HCT116 (cell line): ENCODE measurements at regions not wholly inside any gene's neighbourhood (a gene's known extent, or its start where the extent isn't known, plus 50 kb on each side); places are given as distances from the start of the nearest gene placed in this dataset.

ENCODE experiments used
- ATAC-seq: fragments of 200-7000 bp; cut with Tn5 transposase; 2 replicates; pipeline ENCODE4 v1.9.1; 2020; ENCODE audit warnings: mild to moderate bottlenecking, moderate library complexity
- BruUV-seq: library from RNA; stranded (reverse); fragments of 400-500 nt; replicated peaks from 2 replicates; lab custom pipeline; 2021; lab: Mats Ljungman, UMichigan
- CTCF ChIA-PET: fragments of 300-600 bp; sonication (Branson Sonifier 250); formaldehyde crosslinking; loops from one replicate; lab custom pipeline; 2021; ENCODE audit warnings: antibody characterized with exemption; lab: Charles Lee
- POLR2A ChIA-PET: fragments of 300-600, 350-600 bp; sonication (Branson Sonifier 250); formaldehyde crosslinking; loops from one replicate; lab custom pipeline; 2021; ENCODE audit warnings: antibody characterized with exemption; lab: Charles Lee
- RAD21 ChIA-PET, 2 experiments: fragments of 300-600 bp; sonication (Branson Sonifier 250); formaldehyde crosslinking; loops; one replicate each; lab custom pipeline; 2023; ENCODE audit warnings: low total read pairs in 2 of 2; ENCODE audit not compliant: uncharacterized antibody in 2 of 2, unreplicated experiment in 2 of 2, low non-redundant PET in 1 of 2; lab: Charles Lee
- DNase-seq: peaks from one replicate; pipeline ENCODE4 v3.0.0-alpha.2; 2010; ENCODE audit warnings: low read depth, low spot score
- H2AFZ ChIP-seq: fragments of 200-600 bp; shearing (Covaris generic), sonication (generic); 2 replicates; pipeline ENCODE4 v1.6.1; 2017; ENCODE audit warnings: low read depth, mixed run types, mixed read lengths, antibody characterized with exemption, low read length; ENCODE audit not compliant: poor library complexity, severe bottlenecking
- H3K27ac ChIP-seq: 2 replicates; pipeline ENCODE4 v1.5.1; 2012; ENCODE audit warnings: low read depth, low read length
- H3K27me3 ChIP-seq: fragments of 200-600 bp; sonication (generic); 2 replicates; pipeline ENCODE4 v1.6.1; 2016; ENCODE audit warnings: mixed run types, low read length, mixed read lengths; ENCODE audit not compliant: insufficient read depth
- H3K36me3 ChIP-seq, 2 experiments: fragments of 200-500 bp in 1 of 2; fragments of 200-600 bp in 1 of 2; sonication (Bioruptor generic) in 1 of 2; sonication (generic) in 1 of 2; 2 replicates each; pipeline versions ENCODE4 v1.5.1 to v1.6.1; 2014 to 2016; ENCODE audit warnings: low read length in 2 of 2, inconsistent platforms in 1 of 2, mixed read lengths in 1 of 2, mixed run types in 1 of 2; ENCODE audit not compliant: insufficient read depth in 2 of 2, control insufficient read depth in 1 of 2
- H3K4me1 ChIP-seq, 2 experiments: fragments of 200-600 bp in 1 of 2; sonication (generic) in 1 of 2; 2 replicates each; pipeline versions ENCODE4 v1.5.1 to v1.6.1; 2012 to 2017; ENCODE audit warnings: low read length in 2 of 2, inconsistent platforms in 1 of 2, mild to moderate bottlenecking in 1 of 2, mixed read lengths in 1 of 2, mixed run types in 1 of 2, moderate library complexity in 1 of 2; ENCODE audit not compliant: insufficient read depth in 2 of 2, control insufficient read depth in 1 of 2
- H3K4me2 ChIP-seq: fragments of 200-600 bp; sonication (generic); 2 replicates; pipeline ENCODE4 v1.6.1; 2017; ENCODE audit warnings: mixed run types, low read length, mixed read lengths
- H3K4me3 ChIP-seq, 2 experiments: fragments of 200-600 bp in 1 of 2; sonication (generic) in 1 of 2; replicated peaks in 1 of 2; 2 replicates each; pipeline ENCODE4 v1.5.1; 2011 to 2016; ENCODE audit warnings: low read length in 2 of 2, control low read depth in 1 of 2, low read depth in 1 of 2, mild to moderate bottlenecking in 1 of 2, mixed read lengths in 1 of 2, mixed run types in 1 of 2
- H3K79me2 ChIP-seq: fragments of 200-600 bp; sonication (generic); 2 replicates; pipeline ENCODE4 v1.6.1; 2017; ENCODE audit warnings: mild to moderate bottlenecking, mixed run types, low read length, moderate library complexity, mixed read lengths; ENCODE audit not compliant: insufficient read depth
- H3K9ac ChIP-seq: fragments of 200-600 bp; sonication (generic); 2 replicates; pipeline ENCODE4 v1.6.1; 2016; ENCODE audit warnings: low read length, mixed read lengths
- H3K9me2 ChIP-seq: fragments of 200-600 bp; sonication (generic), shearing (Covaris generic); 2 replicates; pipeline ENCODE4 v1.6.1; 2017; ENCODE audit warnings: mixed run types, mild to moderate bottlenecking, moderate library complexity; ENCODE audit not compliant: insufficient read depth
- H3K9me3 ChIP-seq, 2 experiments: fragments of 200-500 bp in 1 of 2; fragments of 200-600 bp in 1 of 2; sonication (Bioruptor generic) in 1 of 2; sonication (generic) in 1 of 2; 2 replicates each; pipeline ENCODE4 v1.6.1; 2014 to 2017; ENCODE audit warnings: low read length in 2 of 2, mixed read lengths in 2 of 2, inconsistent platforms in 1 of 2, low read depth in 1 of 2, mild to moderate bottlenecking in 1 of 2, mixed run types in 1 of 2, moderate library complexity in 1 of 2; ENCODE audit not compliant: control insufficient read depth in 1 of 2, insufficient read depth in 1 of 2
- H4K20me1 ChIP-seq: fragments of 200-600 bp; sonication (generic), shearing (Covaris generic); 2 replicates; pipeline ENCODE4 v1.6.1; 2017; ENCODE audit warnings: mixed run types, mild to moderate bottlenecking, moderate library complexity; ENCODE audit not compliant: insufficient read depth
- CBX3 ChIP-seq: IDR thresholded peaks from 2 replicates; pipeline ENCODE4 v1.6.1; 2012; ENCODE audit warnings: low read depth
- EGR1 ChIP-seq: IDR thresholded peaks from 2 replicates; pipeline ENCODE4 v1.6.1; 2012; ENCODE audit warnings: low read depth
- ELF1 ChIP-seq: IDR thresholded peaks from 2 replicates; pipeline ENCODE4 v1.6.1; 2012; ENCODE audit warnings: low read depth, borderline replicate concordance
- POLR2A ChIP-seq: IDR thresholded peaks from 2 replicates; pipeline ENCODE4 v1.7.0; 2011; ENCODE audit warnings: borderline replicate concordance; ENCODE audit not compliant: insufficient read depth, insufficient read length; ENCODE audit errors: extremely low read depth
- REST ChIP-seq: IDR thresholded peaks from 2 replicates; pipeline ENCODE4 v1.6.1; 2012; ENCODE audit warnings: low read depth
- SIN3A ChIP-seq: IDR thresholded peaks from 2 replicates; pipeline ENCODE4 v1.6.1; 2012; ENCODE audit warnings: low read depth
- SP1 ChIP-seq: IDR thresholded peaks from 2 replicates; pipeline ENCODE4 v1.6.1; 2012; ENCODE audit warnings: low read depth
- SRF ChIP-seq: IDR thresholded peaks from 2 replicates; pipeline ENCODE4 v1.6.1; 2012; ENCODE audit warnings: low read depth
- TCF7L2 ChIP-seq: IDR thresholded peaks from 2 replicates; pipeline ENCODE4 v1.7.0; 2011; ENCODE audit warnings: borderline replicate concordance, inconsistent platforms; ENCODE audit not compliant: insufficient read depth, insufficient read length; ENCODE audit errors: extremely low read depth
- YY1 ChIP-seq: IDR thresholded peaks from 2 replicates; pipeline ENCODE4 v1.6.1; 2011; ENCODE audit warnings: low read length, low read depth, moderate library complexity, mild to moderate bottlenecking; ENCODE audit not compliant: insufficient replicate concordance; ENCODE audit errors: extremely low read depth
- ZFX ChIP-seq: fragments of 450-650 bp; IDR thresholded peaks from 2 replicates; pipeline ENCODE4 v1.6.1; 2017
- intact Hi-C: fragments of 100-400 bp; cut with micrococcal nuclease; formaldehyde crosslinking; loops from 2 replicates; pipeline ENCODE4 v1.10.0; 2022
- TF ChIP-seq, protein P1 (sequence below), 3 experiments: fragments of 200-600 bp in 1 of 3; sonication (generic) in 1 of 3; IDR thresholded peaks in 2 of 3; conservative IDR thresholded peaks in 1 of 3; 2 replicates each; pipeline ENCODE4 v1.5.1; 2012 to 2017; ENCODE audit warnings: low read depth in 2 of 3, low read length in 2 of 3, antibody characterized with exemption in 1 of 3, borderline replicate concordance in 1 of 3, control low read depth in 1 of 3, mild to moderate bottlenecking in 1 of 3, mixed read lengths in 1 of 3, mixed run types in 1 of 3, moderate library complexity in 1 of 3; ENCODE audit not compliant: insufficient read depth in 1 of 3

DNA sequence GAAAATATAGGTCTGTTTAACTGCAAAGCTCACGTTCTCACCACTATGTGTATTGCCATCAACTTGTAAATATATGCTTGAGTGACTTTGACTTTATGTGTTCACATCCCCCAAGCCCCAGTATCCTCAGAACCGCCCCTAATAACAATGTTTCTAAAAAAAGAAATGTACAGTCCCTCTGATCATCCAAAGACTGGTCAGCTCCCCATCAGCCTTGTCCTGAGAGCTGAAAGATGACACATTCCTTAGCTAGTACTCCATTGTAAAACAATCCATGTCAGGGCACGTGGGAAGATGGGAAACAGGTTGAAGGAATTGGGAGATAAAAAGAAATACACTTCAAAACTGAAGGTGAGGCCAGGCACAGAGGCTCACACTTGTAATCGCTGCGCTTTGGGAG, 279.4 kb upstream of the WWC1 start:
- H3K79me2 ChIP-seq, result no peaks in the 10 kb centered on the region
- no peak overlapping the region for H3K4me3 ChIP-seq
- ChIA-PET POLR2A (no interaction called here), CTCF (no interaction called here), RAD21 (no interaction called here)
- H3K27me3 ChIP-seq, result peaks cover 23% of the 10 kb centered on the region
- H3K36me3 ChIP-seq, result no peaks in the 10 kb centered on the region
- H3K9me2 ChIP-seq, result no peaks in the 10 kb centered on the region
- no peak for ATAC-seq
- H3K9me3 ChIP-seq, result no peaks in the 10 kb centered on the region
- no peaks in the 10 kb centered on the region for H3K4me1 ChIP-seq
- intact Hi-C loops, result no loop called here
- no peak overlapping the region for H2AFZ ChIP-seq
- no peak for TF ChIP-seq POLR2A
- TF ChIP-seq ELF1, result no peak
- TF ChIP-seq YY1, result no peak
- no peak for TF ChIP-seq SIN3A
- TF ChIP-seq CBX3, result no peak
- H4K20me1 ChIP-seq, result no peaks in the 10 kb centered on the region
- H3K4me2 ChIP-seq, result no peak overlapping the region
- no peak overlapping the region for H3K9ac ChIP-seq
- no TSS peak for BruUV-seq
- DNase-seq, result no peak
- H3K27ac ChIP-seq, result no peak overlapping the region

DNA sequence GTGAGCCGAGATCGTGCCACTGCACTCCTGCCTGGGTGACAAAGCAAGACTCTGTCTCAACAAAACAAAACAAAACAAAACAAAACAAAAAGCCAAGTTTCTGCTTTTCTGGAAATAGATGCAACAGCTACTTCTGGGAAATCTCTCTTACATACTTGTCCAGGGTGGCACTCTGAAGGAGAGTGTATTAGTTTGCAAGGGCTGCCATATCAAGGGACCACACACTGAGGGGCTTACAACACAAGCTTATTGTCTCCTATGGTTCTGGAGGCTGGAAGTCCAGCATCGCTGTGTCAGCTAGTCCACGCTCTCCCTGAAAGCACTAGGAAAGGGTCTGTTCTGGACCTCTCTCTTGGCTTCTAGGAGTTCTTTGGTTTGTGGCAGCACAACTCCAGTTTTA, 277.9 kb upstream of the WWC1 start:
- Histone ChIP-seq H3K27ac (no peak overlapping the region), H4K20me1 (no peaks in the 10 kb centered on the region), H3K79me2 (no peaks in the 10 kb centered on the region), H3K9me2 (no peaks in the 10 kb centered on the region), H3K27me3 (peaks cover 27% of the 10 kb centered on the region), H3K9me3 (no peaks in the 10 kb centered on the region), H3K4me2 (no peak overlapping the region), H3K4me1 (no peaks in the 10 kb centered on the region), H2AFZ (no peak overlapping the region), H3K9ac (no peak overlapping the region), H3K36me3 (no peaks in the 10 kb centered on the region), H3K4me3 (no peak overlapping the region)
- no peak for TF ChIP-seq TCF7L2
- no peak for TF ChIP-seq REST
- no peak for TF ChIP-seq ZFX
- TF ChIP-seq, protein P1, sequence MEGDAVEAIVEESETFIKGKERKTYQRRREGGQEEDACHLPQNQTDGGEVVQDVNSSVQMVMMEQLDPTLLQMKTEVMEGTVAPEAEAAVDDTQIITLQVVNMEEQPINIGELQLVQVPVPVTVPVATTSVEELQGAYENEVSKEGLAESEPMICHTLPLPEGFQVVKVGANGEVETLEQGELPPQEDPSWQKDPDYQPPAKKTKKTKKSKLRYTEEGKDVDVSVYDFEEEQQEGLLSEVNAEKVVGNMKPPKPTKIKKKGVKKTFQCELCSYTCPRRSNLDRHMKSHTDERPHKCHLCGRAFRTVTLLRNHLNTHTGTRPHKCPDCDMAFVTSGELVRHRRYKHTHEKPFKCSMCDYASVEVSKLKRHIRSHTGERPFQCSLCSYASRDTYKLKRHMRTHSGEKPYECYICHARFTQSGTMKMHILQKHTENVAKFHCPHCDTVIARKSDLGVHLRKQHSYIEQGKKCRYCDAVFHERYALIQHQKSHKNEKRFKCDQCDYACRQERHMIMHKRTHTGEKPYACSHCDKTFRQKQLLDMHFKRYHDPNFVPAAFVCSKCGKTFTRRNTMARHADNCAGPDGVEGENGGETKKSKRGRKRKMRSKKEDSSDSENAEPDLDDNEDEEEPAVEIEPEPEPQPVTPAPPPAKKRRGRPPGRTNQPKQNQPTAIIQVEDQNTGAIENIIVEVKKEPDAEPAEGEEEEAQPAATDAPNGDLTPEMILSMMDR (IDR thresholded peaks at IDR 0.05 in 2 of 3, conservative IDR thresholded peaks at IDR 0.05 in 1 of 3; ENCODE audit: borderline replicate concordance in 1 of 3, insufficient read depth in 1 of 3, low read depth in 2 of 3, low read length in 2 of 3), result no peak
- TF ChIP-seq SRF, result no peak
- TF ChIP-seq SP1, result no peak
- TF ChIP-seq EGR1, result no peak
- RAD21 ChIA-PET, result no interaction called here
- intact Hi-C loops, result no loop called here
- CTCF ChIA-PET, result no interaction called here
- DNase-seq (no peak), ATAC-seq (no peak)
- no TSS peak for BruUV-seq
- POLR2A ChIA-PET, result no interaction called here
